Panc1 (cell line): ENCODE measurements at regions not wholly inside any gene's neighbourhood (a gene's known extent, or its start where the extent isn't known, plus 50 kb on each side); places are given as distances from the start of the nearest gene placed in this dataset.

ENCODE experiments used
- CTCF ChIP-seq: fragments of 450-650 bp; IDR thresholded peaks from 2 replicates; pipeline ENCODE4 v1.5.1; 2017; ENCODE audit warnings: mild to moderate bottlenecking
- POLR2AphosphoS5 ChIP-seq: IDR thresholded peaks from 2 replicates; pipeline ENCODE4 v1.6.1; 2012; ENCODE audit warnings: mild to moderate bottlenecking, low read depth, low read length, moderate library complexity
- SIN3A ChIP-seq: IDR thresholded peaks from 2 replicates; pipeline ENCODE4 v1.6.1; 2012; ENCODE audit warnings: low read depth, mild to moderate bottlenecking, low read length, moderate library complexity, borderline replicate concordance; ENCODE audit not compliant: insufficient read depth

- TF ChIP-seq CTCF (no peak), SIN3A (no peak), POLR2AphosphoS5 (no peak)
These were observed 262.5 kb upstream of the GNAI1 start for GRCh38 chr7:79872176-79872575.
